GM21619 (cell line): ENCODE measurements at regions not wholly inside any gene's neighbourhood (a gene's known extent, or its start where the extent isn't known, plus 50 kb on each side); places are given as distances from the start of the nearest gene placed in this dataset.
"Not testable (repeated sequence)": the region's sequence is repeated elsewhere in the genome, so short reads cannot be mapped to it uniquely, and the experiment has no call there.

Experiments
- ATAC-seq: cut with Tn5 transposase; IDR thresholded peaks from one replicate; pipeline ENCODE4 v1.9.1; 2021; ENCODE audit not compliant: unreplicated experiment

- ATAC-seq, result not testable (repeated sequence)
Observed at GRCh38 chr4:118494437-118494836, 141.6 kb upstream of the PRSS12 start.

- ATAC-seq, result not testable (repeated sequence)
Observed at GRCh38 chr4:118502967-118503366, 150.2 kb upstream of the PRSS12 start.

- ATAC-seq, result not testable (repeated sequence)
Observed at GRCh38 chr4:118504927-118505326, 152.1 kb upstream of the PRSS12 start.

DNA sequence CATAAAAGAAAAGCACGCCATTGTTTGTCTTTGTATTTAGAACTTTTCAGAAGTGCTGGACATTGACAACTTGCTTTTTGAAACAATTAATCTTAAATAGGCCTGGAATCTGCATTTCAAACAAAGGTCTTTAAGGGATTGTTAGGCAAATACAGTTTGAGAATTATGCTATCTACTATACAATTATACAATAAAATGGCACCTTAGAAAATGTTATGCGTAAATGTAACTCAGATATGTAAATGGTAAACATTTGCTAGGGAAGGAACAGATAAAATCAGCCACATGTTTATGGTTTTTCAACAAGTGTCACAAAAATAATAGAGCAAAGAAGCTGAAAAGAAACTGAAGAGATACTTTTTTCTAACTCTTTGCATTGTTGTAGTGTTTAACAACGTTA, 152.7 kb upstream of the PRSS12 start:
- not testable (repeated sequence) for ATAC-seq

DNA sequence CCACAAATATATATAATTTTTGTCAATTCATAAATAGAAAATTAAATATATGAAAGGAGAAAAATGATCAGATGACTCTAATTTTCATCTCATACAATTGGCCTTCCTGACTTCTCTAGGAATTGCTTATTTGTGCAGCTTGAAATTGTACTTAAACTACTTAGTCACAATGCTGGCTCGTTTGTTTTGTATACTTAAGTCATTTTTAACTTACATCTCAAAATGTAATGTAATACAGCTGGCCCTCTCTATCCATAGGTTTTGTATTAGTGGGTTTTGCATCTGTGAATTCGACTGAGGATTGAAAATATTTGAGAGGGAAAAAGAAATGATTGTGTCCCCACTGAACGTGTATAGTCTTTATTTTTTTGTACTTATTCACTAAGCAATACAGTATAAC, 160.1 kb upstream of the PRSS12 start:
- not testable (repeated sequence) for ATAC-seq

DNA sequence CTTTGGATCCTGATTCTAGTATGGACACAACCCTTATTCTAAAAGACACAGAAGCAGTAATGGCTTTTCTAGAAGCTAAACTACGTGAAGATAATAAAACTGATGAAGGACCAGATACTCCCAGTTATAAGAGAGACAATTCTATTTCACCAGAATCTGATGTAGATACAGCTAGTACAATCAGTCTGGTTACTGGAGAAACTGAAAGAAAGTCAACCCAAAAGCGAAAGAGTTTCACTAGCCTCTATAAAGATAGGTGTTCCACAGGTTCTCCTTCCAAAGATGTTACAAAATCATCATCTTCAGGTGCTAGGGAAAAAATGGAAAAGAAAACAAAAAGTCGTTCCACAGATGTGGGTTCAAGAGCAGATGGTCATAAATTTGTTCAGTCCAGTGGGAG, 161.5 kb upstream of the PRSS12 start:
- not testable (repeated sequence) for ATAC-seq

DNA sequence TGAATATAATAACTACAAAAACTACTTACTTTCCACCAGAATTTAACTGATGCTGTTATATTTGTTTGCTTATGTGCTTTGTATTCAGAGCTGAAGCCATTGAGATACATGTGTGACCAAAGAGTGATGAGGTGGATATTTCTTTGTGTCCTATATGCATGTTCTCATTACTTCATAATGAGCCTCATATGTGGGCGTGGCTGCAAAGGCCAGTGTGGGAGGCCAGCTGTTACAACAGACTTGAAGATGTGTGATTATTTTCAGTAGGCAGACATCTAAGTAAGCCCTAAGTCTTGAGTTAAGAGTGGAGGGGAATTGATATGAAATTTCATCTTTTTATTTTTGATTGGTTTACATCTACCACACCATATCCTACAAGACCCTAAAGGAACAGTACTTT, 163.3 kb upstream of the PRSS12 start:
- ATAC-seq, result not testable (repeated sequence)

DNA sequence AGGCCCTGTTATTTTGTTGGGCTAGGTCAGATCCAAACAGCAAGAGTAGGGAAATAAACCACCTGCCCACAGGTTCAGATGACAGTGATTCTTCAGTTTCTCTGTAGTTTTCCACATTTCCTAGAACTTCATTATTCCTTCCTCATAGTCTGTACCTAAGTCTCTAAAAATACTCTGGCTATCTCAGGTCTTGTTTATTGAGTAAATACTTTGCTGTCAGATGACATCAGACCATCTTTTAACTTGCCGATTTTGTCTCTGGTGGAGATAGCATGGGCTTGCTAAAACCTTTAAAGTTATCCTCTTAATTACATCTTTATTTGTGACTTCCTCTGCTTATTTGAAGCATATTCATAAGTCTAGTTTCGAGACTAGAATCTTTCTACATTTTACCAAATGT, 155.1 kb upstream of the METTL14 start:
- ATAC-seq, result not testable (repeated sequence)

DNA sequence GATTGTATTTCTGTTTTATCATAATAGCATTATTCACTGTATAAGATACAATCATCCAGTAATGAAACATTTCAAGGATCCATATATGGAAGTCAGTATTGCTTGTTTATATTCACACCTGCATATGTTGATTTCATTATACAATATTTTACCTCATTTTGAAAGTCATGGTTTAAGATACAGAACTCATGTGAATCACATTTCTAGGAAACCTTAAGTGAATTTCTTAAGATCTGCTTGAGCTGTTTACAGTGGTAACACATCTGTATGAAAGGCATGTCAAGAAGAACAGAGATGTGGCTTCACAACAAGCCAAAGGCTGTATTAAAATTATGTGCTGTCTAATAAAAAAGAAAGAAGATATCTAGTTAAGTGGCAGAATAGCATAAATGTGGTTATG, 153.2 kb upstream of the METTL14 start:
- not testable (repeated sequence) for ATAC-seq

- not testable (repeated sequence) for ATAC-seq
Observed at GRCh38 chr4:118535788-118536187, 149.4 kb upstream of the METTL14 start.

GRCh38 chr4:118539412-118540077, 145.6 kb upstream of the METTL14 start:
- peak; percentile 67 for ATAC-seq

DNA sequence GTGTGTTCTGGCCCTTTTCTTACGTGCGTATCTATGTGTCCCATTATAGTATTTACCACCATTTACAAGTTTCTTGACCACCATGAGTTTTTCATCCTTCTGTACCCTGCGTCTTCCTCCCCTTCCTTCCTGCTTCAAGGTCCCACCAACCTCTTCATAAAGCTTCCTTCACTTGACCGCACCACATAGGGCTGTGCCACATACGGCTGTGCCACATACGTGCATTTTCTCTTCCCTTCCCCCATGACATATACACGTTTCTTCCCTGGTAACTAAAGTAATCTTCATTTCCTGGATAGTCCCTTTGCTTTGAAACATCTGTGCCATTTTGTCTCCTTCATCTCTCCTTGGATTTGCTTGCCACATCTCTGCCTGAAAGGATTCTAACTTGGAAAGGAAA, 128.6 kb upstream of the METTL14 start:
- ATAC-seq, result not testable (repeated sequence)

GRCh38 chr4:118557298-118557851, 127.8 kb upstream of the METTL14 start:
- ATAC-seq, result no peak

- ATAC-seq, result not testable (repeated sequence)
Observed at GRCh38 chr4:118558188-118558587, 127.0 kb upstream of the METTL14 start.

DNA sequence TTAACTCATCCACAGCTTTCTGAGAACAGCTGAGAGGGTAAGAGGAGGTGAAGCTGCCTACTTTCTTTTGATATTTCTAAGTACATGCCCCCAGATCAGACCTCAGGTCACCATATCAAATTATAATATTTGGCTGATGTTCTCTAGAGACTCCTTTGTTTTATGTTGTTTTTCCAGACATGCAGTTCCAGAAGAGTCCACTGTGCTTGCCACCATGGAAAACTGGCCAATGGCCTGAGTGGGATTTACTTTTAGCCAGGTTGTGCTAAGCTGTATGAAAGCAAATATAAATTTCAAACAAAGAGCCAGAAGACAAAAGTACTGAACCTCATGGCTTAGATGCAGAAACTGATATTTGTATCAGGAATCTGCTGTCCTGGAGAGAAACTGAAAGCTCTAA, 123.6 kb upstream of the METTL14 start:
- not testable (repeated sequence) for ATAC-seq

GRCh38 chr4:118566003-118566513, 119.1 kb upstream of the METTL14 start:
- peak; percentile 82 for ATAC-seq

- ATAC-seq, result not testable (repeated sequence)
Observed at GRCh38 chr4:118572991-118573390, 112.2 kb upstream of the METTL14 start.

DNA sequence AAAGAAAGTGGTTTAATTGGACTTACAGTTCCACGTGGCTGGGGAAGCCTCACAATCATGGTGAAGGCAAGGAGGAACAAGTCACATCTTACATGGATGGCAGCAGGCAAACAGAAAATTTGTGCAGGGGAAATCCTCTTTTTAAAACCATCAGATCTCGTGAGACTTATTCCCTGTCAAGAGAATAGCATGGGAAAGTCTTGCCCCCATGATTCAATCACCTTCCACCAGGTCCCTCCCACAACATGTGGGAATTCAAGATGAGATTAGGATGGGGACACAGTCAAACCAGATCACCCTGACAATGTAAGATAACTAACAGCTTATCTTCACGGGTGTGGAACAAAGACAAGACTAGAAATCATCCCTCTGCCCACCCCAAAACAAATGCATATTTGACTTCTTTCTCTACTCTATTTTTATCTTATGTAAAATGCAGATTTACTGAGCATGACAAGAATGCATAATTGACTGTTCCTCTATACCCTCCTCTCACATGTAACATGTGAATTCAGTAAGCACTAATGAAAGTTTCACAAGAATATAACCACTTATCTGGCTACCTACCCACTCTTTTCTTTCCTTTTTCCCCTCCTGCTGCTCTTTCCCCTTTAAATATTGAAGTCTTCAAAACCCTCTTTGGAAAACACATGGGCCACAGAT, 110.8 kb upstream of the METTL14 start:
- not testable (repeated sequence) for ATAC-seq

- ATAC-seq, result not testable (repeated sequence)
Observed at GRCh38 chr4:118575057-118575456, 110.1 kb upstream of the METTL14 start.

DNA sequence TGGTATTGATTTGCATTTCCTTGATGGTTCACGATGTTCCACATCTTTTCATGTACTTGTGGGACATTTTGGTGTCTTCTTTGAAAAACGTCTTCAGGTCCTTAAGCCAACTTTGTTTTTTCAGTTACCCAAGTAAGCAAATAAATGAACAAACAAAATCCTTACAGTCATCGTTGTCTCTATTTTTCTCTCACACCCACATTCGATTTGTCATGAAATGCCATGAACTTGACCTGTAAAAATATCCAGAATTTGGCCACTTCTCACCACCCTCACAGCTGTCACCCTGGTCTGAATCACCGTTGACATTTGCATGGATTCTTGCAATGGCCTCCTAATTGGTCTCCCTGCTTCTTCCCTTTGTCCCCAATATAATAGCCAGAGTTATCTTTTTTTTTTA, 109.5 kb upstream of the METTL14 start:
- not testable (repeated sequence) for ATAC-seq

- not testable (repeated sequence) for ATAC-seq
Observed at GRCh38 chr4:118576709-118577219, 108.4 kb upstream of the METTL14 start.

DNA sequence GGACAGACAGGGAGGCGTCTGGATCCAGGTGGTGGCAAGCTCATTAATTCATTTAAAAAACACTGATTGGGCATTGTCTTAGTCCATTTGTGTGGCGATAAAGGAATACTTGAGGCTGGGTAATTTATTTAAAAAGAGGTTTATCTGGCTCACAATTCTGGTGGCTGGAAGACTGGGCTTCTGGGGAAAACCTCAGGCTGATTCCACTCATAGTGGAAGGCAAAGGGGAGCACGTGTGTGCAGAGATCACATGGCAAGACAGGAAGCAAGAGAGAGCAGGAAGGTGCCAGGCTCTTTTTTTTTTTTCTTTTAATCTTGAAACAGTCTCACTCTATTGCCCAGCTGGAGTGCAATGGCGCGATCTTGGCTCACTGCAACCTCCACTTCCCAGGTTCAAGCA, 100.2 kb upstream of the METTL14 start:
- ATAC-seq, result no peak
